K562 (cell line): ENCODE measurements at regions not wholly inside any gene's neighbourhood (a gene's known extent, or its start where the extent isn't known, plus 50 kb on each side); places are given as distances from the start of the nearest gene placed in this dataset.

Experiments
- HCFC1 ChIP-seq: IDR thresholded peaks from 2 replicates; pipeline ENCODE4 v1.6.1; 2012; ENCODE audit warnings: low read depth, low read length, improper control_type of control experiment
- JUNB ChIP-seq: fragments of 450-650 bp; formaldehyde crosslinking; conservative IDR thresholded peaks from 2 replicates; pipeline ENCODE4 v1.4.0; 2020; ENCODE audit warnings: mild to moderate bottlenecking
- KDM4B ChIP-seq, 2 experiments: fragments of 450-650 bp in 1 of 2; sonication (generic) in 1 of 2; IDR thresholded peaks; 2 replicates each; pipeline ENCODE4 v1.6.1; 2016 to 2017; ENCODE audit warnings: borderline replicate concordance in 2 of 2, antibody characterized with exemption in 1 of 2, low read depth in 1 of 2, mild to moderate bottlenecking in 1 of 2
- POLR2A ChIP-seq: fragments of 450-650 bp; conservative IDR thresholded peaks from 2 replicates; pipeline ENCODE4 v1.6.1; 2016
- RFX5 ChIP-seq: IDR thresholded peaks from 2 replicates; pipeline ENCODE4 v1.6.1; 2011; ENCODE audit warnings: low read depth, mild to moderate bottlenecking, improper control_type of control experiment, low read length
- SUPT5H ChIP-seq: fragments of 450-650 bp; IDR thresholded peaks from 2 replicates; pipeline ENCODE4 v1.6.1; 2016
- ZBTB8A ChIP-seq: fragments of 450-650 bp; IDR thresholded peaks from 2 replicates; pipeline ENCODE4 v1.6.1; 2018; ENCODE audit warnings: mild to moderate bottlenecking, moderate library complexity; ENCODE audit not compliant: partially characterized antibody
- TF ChIP-seq, protein P1 (sequence below): fragments of 250-450 bp; sonication (Bioruptor Pico); IDR thresholded peaks from 2 replicates; pipeline ENCODE4 v1.5.0; 2020; ENCODE audit warnings: mild to moderate bottlenecking
- TF ChIP-seq, protein P2 (sequence below), 3 experiments: IDR thresholded peaks in 2 of 3; conservative IDR thresholded peaks in 1 of 3; 2 replicates each; pipeline ENCODE4 v1.5.1; 2011 to 2012; ENCODE audit warnings: low read length in 3 of 3, mild to moderate bottlenecking in 3 of 3, control low read depth in 2 of 3, improper control_type of control experiment in 1 of 3, inconsistent platforms in 1 of 3, low read depth in 1 of 3, mixed read lengths in 1 of 3, moderate library complexity in 1 of 3; ENCODE audit not compliant: insufficient read depth in 2 of 3
- TF ChIP-seq, protein P3 (sequence below): fragments of 250-450 bp; sonication (Bioruptor Pico); IDR thresholded peaks from 2 replicates; pipeline ENCODE4 v1.5.1; 2021; ENCODE audit warnings: mild to moderate bottlenecking
- TF ChIP-seq, protein P4 (sequence below): fragments of 200-800 bp; sonication (Bioruptor generic); IDR thresholded peaks from 2 replicates; pipeline ENCODE4 v1.6.1; 2016; ENCODE audit warnings: missing genetic modification characterization, missing compliant biosample characterization
- TF ChIP-seq, protein P5 (sequence below): sonication (generic); formaldehyde crosslinking; IDR thresholded peaks from 2 replicates; pipeline ENCODE4 v1.8.1; 2022; ENCODE audit warnings: missing genetic modification reagents

DNA sequence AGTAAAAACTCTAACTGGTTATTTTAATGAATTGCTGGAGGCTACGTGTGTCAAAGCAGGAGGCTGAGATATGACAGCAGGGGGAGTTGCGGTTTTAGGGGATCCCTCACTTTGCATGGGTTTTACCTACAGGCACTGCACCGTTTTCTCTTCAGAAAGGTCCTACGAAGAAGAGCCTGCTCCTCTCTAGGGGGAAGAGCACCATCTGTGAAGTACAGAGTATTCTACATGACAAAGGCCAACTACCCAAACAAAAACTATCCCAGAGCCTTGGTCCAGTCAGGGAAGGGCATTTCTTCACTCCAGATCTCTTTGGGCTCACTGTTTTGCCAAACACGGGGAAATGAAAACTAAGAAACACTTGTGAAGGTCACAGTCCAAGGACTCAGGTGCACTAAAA, 696.7 kb upstream of the SOX11 start:
- TF ChIP-seq SUPT5H (no peak), POLR2A (no peak), RFX5 (no peak), JUNB (CRISPR knock-in tag) (no peak), ZBTB8A (no peak), HCFC1 (no peak), KDM4B (IDR thresholded peaks at IDR 0.05; ENCODE audit: borderline replicate concordance in 2 of 2, low read depth in 1 of 2) (no peak)
- TF ChIP-seq, protein P1, sequence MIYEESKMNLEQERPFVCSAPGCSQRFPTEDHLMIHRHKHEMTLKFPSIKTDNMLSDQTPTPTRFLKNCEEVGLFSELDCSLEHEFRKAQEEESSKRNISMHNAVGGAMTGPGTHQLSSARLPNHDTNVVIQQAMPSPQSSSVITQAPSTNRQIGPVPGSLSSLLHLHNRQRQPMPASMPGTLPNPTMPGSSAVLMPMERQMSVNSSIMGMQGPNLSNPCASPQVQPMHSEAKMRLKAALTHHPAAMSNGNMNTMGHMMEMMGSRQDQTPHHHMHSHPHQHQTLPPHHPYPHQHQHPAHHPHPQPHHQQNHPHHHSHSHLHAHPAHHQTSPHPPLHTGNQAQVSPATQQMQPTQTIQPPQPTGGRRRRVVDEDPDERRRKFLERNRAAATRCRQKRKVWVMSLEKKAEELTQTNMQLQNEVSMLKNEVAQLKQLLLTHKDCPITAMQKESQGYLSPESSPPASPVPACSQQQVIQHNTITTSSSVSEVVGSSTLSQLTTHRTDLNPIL, result no peak
- TF ChIP-seq, protein P2, sequence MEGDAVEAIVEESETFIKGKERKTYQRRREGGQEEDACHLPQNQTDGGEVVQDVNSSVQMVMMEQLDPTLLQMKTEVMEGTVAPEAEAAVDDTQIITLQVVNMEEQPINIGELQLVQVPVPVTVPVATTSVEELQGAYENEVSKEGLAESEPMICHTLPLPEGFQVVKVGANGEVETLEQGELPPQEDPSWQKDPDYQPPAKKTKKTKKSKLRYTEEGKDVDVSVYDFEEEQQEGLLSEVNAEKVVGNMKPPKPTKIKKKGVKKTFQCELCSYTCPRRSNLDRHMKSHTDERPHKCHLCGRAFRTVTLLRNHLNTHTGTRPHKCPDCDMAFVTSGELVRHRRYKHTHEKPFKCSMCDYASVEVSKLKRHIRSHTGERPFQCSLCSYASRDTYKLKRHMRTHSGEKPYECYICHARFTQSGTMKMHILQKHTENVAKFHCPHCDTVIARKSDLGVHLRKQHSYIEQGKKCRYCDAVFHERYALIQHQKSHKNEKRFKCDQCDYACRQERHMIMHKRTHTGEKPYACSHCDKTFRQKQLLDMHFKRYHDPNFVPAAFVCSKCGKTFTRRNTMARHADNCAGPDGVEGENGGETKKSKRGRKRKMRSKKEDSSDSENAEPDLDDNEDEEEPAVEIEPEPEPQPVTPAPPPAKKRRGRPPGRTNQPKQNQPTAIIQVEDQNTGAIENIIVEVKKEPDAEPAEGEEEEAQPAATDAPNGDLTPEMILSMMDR (IDR thresholded peaks at IDR 0.05 in 2 of 3, conservative IDR thresholded peaks at IDR 0.05 in 1 of 3; ENCODE audit: insufficient read depth in 2 of 3, low read depth in 1 of 3, low read length in 3 of 3), result no peak
- TF ChIP-seq, protein P3, sequence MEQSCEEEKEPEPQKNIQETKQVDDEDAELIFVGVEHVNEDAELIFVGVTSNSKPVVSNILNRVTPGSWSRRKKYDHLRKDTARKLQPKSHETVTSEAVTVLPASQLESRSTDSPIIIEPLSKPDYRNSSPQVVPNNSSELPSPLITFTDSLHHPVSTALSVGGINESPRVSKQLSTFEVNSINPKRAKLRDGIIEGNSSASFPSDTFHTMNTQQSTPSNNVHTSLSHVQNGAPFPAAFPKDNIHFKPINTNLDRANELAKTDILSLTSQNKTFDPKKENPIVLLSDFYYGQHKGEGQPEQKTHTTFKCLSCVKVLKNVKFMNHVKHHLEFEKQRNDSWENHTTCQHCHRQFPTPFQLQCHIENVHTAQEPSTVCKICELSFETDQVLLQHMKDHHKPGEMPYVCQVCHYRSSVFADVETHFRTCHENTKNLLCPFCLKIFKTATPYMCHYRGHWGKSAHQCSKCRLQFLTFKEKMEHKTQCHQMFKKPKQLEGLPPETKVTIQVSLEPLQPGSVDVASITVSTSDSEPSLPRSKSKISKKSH (CRISPR knock-in tag), result no peak
- TF ChIP-seq, protein P4, sequence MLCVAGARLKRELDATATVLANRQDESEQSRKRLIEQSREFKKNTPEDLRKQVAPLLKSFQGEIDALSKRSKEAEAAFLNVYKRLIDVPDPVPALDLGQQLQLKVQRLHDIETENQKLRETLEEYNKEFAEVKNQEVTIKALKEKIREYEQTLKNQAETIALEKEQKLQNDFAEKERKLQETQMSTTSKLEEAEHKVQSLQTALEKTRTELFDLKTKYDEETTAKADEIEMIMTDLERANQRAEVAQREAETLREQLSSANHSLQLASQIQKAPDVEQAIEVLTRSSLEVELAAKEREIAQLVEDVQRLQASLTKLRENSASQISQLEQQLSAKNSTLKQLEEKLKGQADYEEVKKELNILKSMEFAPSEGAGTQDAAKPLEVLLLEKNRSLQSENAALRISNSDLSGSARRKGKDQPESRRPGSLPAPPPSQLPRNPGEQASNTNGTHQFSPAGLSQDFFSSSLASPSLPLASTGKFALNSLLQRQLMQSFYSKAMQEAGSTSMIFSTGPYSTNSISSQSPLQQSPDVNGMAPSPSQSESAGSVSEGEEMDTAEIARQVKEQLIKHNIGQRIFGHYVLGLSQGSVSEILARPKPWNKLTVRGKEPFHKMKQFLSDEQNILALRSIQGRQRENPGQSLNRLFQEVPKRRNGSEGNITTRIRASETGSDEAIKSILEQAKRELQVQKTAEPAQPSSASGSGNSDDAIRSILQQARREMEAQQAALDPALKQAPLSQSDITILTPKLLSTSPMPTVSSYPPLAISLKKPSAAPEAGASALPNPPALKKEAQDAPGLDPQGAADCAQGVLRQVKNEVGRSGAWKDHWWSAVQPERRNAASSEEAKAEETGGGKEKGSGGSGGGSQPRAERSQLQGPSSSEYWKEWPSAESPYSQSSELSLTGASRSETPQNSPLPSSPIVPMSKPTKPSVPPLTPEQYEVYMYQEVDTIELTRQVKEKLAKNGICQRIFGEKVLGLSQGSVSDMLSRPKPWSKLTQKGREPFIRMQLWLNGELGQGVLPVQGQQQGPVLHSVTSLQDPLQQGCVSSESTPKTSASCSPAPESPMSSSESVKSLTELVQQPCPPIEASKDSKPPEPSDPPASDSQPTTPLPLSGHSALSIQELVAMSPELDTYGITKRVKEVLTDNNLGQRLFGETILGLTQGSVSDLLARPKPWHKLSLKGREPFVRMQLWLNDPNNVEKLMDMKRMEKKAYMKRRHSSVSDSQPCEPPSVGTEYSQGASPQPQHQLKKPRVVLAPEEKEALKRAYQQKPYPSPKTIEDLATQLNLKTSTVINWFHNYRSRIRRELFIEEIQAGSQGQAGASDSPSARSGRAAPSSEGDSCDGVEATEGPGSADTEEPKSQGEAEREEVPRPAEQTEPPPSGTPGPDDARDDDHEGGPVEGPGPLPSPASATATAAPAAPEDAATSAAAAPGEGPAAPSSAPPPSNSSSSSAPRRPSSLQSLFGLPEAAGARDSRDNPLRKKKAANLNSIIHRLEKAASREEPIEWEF (CRISPR knock-in tag), result no peak
- TF ChIP-seq, protein P5, sequence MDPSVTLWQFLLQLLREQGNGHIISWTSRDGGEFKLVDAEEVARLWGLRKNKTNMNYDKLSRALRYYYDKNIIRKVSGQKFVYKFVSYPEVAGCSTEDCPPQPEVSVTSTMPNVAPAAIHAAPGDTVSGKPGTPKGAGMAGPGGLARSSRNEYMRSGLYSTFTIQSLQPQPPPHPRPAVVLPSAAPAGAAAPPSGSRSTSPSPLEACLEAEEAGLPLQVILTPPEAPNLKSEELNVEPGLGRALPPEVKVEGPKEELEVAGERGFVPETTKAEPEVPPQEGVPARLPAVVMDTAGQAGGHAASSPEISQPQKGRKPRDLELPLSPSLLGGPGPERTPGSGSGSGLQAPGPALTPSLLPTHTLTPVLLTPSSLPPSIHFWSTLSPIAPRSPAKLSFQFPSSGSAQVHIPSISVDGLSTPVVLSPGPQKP, result no peak
